GM23338 (cell line): ENCODE measurements at regions not wholly inside any gene's neighbourhood (a gene's known extent, or its start where the extent isn't known, plus 50 kb on each side); places are given as distances from the start of the nearest gene placed in this dataset.

Experiments used
- ATAC-seq: fragments of 200-7000 bp; cut with Tn5 transposase; 3 replicates; pipeline ENCODE4 v1.9.1; 2020
- DNase-seq: peaks from one replicate; pipeline ENCODE4 v3.0.0-alpha.2; 2015; ENCODE audit warnings: low spot score
- H2AFZ ChIP-seq: fragments of 200-600 bp; sonication (generic); 2 replicates; pipeline ENCODE4 v1.8.0; 2016; ENCODE audit warnings: antibody characterized with exemption, mild to moderate bottlenecking, moderate library complexity
- H3F3A ChIP-seq: fragments of 200-600 bp; sonication (generic); replicated peaks from 2 replicates; pipeline ENCODE4 v1.8.0; 2017; ENCODE audit warnings: antibody characterized with exemption, mixed run types, low read depth
- H3K27ac ChIP-seq: fragments of 200-600 bp; sonication (generic); 2 replicates; pipeline ENCODE4 v1.6.1; 2016; ENCODE audit warnings: low read depth
- H3K27me3 ChIP-seq: fragments of 200-600 bp; sonication (generic); 2 replicates; pipeline ENCODE4 v1.8.0; 2016; ENCODE audit warnings: mild to moderate bottlenecking, mixed run types, moderate library complexity; ENCODE audit not compliant: insufficient read depth
- H3K36me3 ChIP-seq: fragments of 200-600 bp; sonication (generic); 2 replicates; pipeline ENCODE4 v1.8.0; 2016; ENCODE audit warnings: mild to moderate bottlenecking; ENCODE audit not compliant: insufficient read depth
- H3K4me1 ChIP-seq: fragments of 200-600 bp; sonication (generic); 2 replicates; pipeline ENCODE4 v1.8.0; 2016; ENCODE audit warnings: mild to moderate bottlenecking, moderate library complexity; ENCODE audit not compliant: insufficient read depth
- H3K4me2 ChIP-seq: fragments of 200-600 bp; sonication (generic); 2 replicates; pipeline ENCODE4 v1.7.1; 2017; ENCODE audit warnings: mixed run types
- H3K4me3 ChIP-seq: fragments of 200-600 bp; sonication (generic); 2 replicates; pipeline ENCODE4 v1.6.1; 2016; ENCODE audit warnings: mixed run types
- H3K79me2 ChIP-seq: fragments of 200-600 bp; sonication (generic); replicated peaks from 2 replicates; pipeline ENCODE4 v1.8.0; 2017; ENCODE audit warnings: mild to moderate bottlenecking; ENCODE audit not compliant: insufficient read depth
- H3K9me2 ChIP-seq: fragments of 200-600 bp; sonication (generic); 2 replicates; pipeline ENCODE4 v1.8.0; 2017; ENCODE audit not compliant: insufficient read depth
- H4K20me1 ChIP-seq: fragments of 200-600 bp; sonication (generic); replicated peaks from 2 replicates; pipeline ENCODE4 v1.8.0; 2017; ENCODE audit warnings: mild to moderate bottlenecking; ENCODE audit not compliant: insufficient read depth
- H3K27ac Mint-ChIP-seq: 2 replicates; pipeline ENCODE4 v1.8.0; 2020; ENCODE audit warnings: inconsistent platforms, mild to moderate bottlenecking, moderate library complexity, mixed read lengths
- H3K27me3 Mint-ChIP-seq: 3 replicates; pipeline ENCODE4 v1.8.0; 2022; ENCODE audit warnings: low read depth, mild to moderate bottlenecking, moderate library complexity, mixed read lengths, inconsistent platforms; ENCODE audit not compliant: insufficient read depth, poor library complexity
- H3K36me3 Mint-ChIP-seq: 3 replicates; pipeline ENCODE4 v1.8.0; 2021; ENCODE audit warnings: low read depth, mild to moderate bottlenecking, inconsistent platforms, moderate library complexity, mixed read lengths
- H3K4me1 Mint-ChIP-seq: 3 replicates; pipeline ENCODE4 v1.8.0; 2020; ENCODE audit warnings: mild to moderate bottlenecking, inconsistent platforms, mixed read lengths
- H3K4me3 Mint-ChIP-seq: 3 replicates; pipeline ENCODE4 v1.8.0; 2021; ENCODE audit warnings: moderate library complexity, mild to moderate bottlenecking, inconsistent platforms, mixed read lengths
- H3K9me3 Mint-ChIP-seq: 3 replicates; pipeline ENCODE4 v1.8.0; 2020; ENCODE audit warnings: moderate library complexity, mild to moderate bottlenecking, inconsistent platforms, mixed read lengths
- CREB1 ChIP-seq: fragments of 250-450 bp; sonication (Bioruptor Pico); IDR thresholded peaks from 2 replicates; pipeline ENCODE4 v1.5.0; 2020; ENCODE audit warnings: low read depth, mild to moderate bottlenecking, moderate library complexity
- ETS1 ChIP-seq: IDR thresholded peaks from 2 replicates; pipeline ENCODE4 v1.6.1; 2016; ENCODE audit warnings: antibody characterized with exemption
- EZH2 ChIP-seq: fragments of 200-600 bp; sonication (generic); IDR thresholded peaks from one replicate; pipeline ENCODE4 v1.8.0; 2017; ENCODE audit warnings: antibody characterized with exemption, mild to moderate bottlenecking, low read depth; ENCODE audit not compliant: unreplicated experiment
- EZH2phosphoT487 ChIP-seq: fragments of 200-600 bp; sonication (generic); IDR thresholded peaks from one replicate; pipeline ENCODE4 v1.8.1; 2018; ENCODE audit warnings: antibody characterized with exemption; ENCODE audit not compliant: unreplicated experiment
- JUNB ChIP-seq: IDR thresholded peaks from one replicate; pipeline ENCODE4 v1.6.1; 2016; ENCODE audit warnings: antibody characterized with exemption; ENCODE audit not compliant: unreplicated experiment
- NANOG ChIP-seq: IDR thresholded peaks from 2 replicates; pipeline ENCODE4 v1.6.1; 2016; ENCODE audit warnings: antibody characterized with exemption, borderline replicate concordance
- POLR2AphosphoS5 ChIP-seq: IDR thresholded peaks from 2 replicates; pipeline ENCODE4 v1.6.1; 2016; ENCODE audit warnings: antibody characterized with exemption, low read depth
- STAT1 ChIP-seq: IDR thresholded peaks from one replicate; pipeline ENCODE4 v1.6.1; 2016; ENCODE audit warnings: antibody characterized with exemption; ENCODE audit not compliant: unreplicated experiment
- ZNF114 ChIP-seq: fragments of 250-450 bp; sonication (Bioruptor Pico); IDR thresholded peaks from 2 replicates; pipeline ENCODE4 v1.5.0; 2020; ENCODE audit warnings: mild to moderate bottlenecking, moderate library complexity
- ZNF331 ChIP-seq: fragments of 250-450 bp; sonication (Bioruptor Pico); IDR thresholded peaks from 2 replicates; pipeline ENCODE4 v1.5.0; 2020; ENCODE audit warnings: low read depth, mild to moderate bottlenecking, moderate library complexity
- TF ChIP-seq, protein P1 (sequence below), 2 experiments: fragments of 200-600 bp in 1 of 2; sonication (generic) in 1 of 2; conservative IDR thresholded peaks; 2 replicates each; pipeline versions ENCODE4 v1.5.1 to v1.6.1; 2016 to 2017; ENCODE audit warnings: antibody characterized with exemption in 2 of 2, low read depth in 2 of 2, mild to moderate bottlenecking in 2 of 2, moderate library complexity in 1 of 2
- TF ChIP-seq, protein P2 (sequence below): fragments of 250-450 bp; sonication (Bioruptor Pico); IDR thresholded peaks from 2 replicates; pipeline ENCODE4 v1.5.0; 2020; ENCODE audit warnings: mild to moderate bottlenecking, moderate library complexity
- TF ChIP-seq, protein P3 (sequence below): IDR thresholded peaks from one replicate; pipeline ENCODE4 v1.6.1; 2018; ENCODE audit warnings: antibody characterized with exemption; ENCODE audit not compliant: unreplicated experiment

GRCh38 chr20:12653642-12654041 lies 355.1 kb upstream of the SPTLC3 start:
- no peak overlapping the region for H3K27ac ChIP-seq
- H3F3A ChIP-seq: no peaks in the 10 kb centered on the region
- Mint-ChIP-seq H3K9me3 (no peaks in the 10 kb centered on the region; the same call in 2 of the 3 replicates), H3K27ac (no peak overlapping the region), H3K36me3 (no peaks in the 10 kb centered on the region; the same call in 2 of the 3 replicates), H3K27me3 (no peaks in the 10 kb centered on the region), H3K4me1 (peaks cover 11% of the 10 kb centered on the region), H3K4me3 (no peak overlapping the region)
- ATAC-seq (no peak), DNase-seq (no peak)
- peaks cover 7% of the 10 kb centered on the region; the same call in 1 of the 2 replicates for H3K9me2 ChIP-seq
- H3K4me1 ChIP-seq: peaks cover 9% of the 10 kb centered on the region
- no peaks in the 10 kb centered on the region for H3K36me3 ChIP-seq
- H4K20me1 ChIP-seq: no peaks in the 10 kb centered on the region
- H2AFZ ChIP-seq: no peak overlapping the region
- no peaks in the 10 kb centered on the region for H3K27me3 ChIP-seq
- H3K4me2 ChIP-seq: no peak overlapping the region
- no peak for TF ChIP-seq EZH2
- TF ChIP-seq POLR2AphosphoS5: no peak
- TF ChIP-seq NANOG: no peak
- TF ChIP-seq JUNB: no peak
- TF ChIP-seq CREB1 (CRISPR knock-in tag): no peak
- no peak for TF ChIP-seq STAT1
- TF ChIP-seq ZNF114 (CRISPR knock-in tag): no peak
- TF ChIP-seq, protein P1, sequence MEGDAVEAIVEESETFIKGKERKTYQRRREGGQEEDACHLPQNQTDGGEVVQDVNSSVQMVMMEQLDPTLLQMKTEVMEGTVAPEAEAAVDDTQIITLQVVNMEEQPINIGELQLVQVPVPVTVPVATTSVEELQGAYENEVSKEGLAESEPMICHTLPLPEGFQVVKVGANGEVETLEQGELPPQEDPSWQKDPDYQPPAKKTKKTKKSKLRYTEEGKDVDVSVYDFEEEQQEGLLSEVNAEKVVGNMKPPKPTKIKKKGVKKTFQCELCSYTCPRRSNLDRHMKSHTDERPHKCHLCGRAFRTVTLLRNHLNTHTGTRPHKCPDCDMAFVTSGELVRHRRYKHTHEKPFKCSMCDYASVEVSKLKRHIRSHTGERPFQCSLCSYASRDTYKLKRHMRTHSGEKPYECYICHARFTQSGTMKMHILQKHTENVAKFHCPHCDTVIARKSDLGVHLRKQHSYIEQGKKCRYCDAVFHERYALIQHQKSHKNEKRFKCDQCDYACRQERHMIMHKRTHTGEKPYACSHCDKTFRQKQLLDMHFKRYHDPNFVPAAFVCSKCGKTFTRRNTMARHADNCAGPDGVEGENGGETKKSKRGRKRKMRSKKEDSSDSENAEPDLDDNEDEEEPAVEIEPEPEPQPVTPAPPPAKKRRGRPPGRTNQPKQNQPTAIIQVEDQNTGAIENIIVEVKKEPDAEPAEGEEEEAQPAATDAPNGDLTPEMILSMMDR (conservative IDR thresholded peaks at IDR 0.05; ENCODE audit: low read depth in 2 of 2): no peak
- TF ChIP-seq EZH2phosphoT487: no peak
- no peak for TF ChIP-seq ZNF331 (CRISPR knock-in tag)
- TF ChIP-seq, protein P2, sequence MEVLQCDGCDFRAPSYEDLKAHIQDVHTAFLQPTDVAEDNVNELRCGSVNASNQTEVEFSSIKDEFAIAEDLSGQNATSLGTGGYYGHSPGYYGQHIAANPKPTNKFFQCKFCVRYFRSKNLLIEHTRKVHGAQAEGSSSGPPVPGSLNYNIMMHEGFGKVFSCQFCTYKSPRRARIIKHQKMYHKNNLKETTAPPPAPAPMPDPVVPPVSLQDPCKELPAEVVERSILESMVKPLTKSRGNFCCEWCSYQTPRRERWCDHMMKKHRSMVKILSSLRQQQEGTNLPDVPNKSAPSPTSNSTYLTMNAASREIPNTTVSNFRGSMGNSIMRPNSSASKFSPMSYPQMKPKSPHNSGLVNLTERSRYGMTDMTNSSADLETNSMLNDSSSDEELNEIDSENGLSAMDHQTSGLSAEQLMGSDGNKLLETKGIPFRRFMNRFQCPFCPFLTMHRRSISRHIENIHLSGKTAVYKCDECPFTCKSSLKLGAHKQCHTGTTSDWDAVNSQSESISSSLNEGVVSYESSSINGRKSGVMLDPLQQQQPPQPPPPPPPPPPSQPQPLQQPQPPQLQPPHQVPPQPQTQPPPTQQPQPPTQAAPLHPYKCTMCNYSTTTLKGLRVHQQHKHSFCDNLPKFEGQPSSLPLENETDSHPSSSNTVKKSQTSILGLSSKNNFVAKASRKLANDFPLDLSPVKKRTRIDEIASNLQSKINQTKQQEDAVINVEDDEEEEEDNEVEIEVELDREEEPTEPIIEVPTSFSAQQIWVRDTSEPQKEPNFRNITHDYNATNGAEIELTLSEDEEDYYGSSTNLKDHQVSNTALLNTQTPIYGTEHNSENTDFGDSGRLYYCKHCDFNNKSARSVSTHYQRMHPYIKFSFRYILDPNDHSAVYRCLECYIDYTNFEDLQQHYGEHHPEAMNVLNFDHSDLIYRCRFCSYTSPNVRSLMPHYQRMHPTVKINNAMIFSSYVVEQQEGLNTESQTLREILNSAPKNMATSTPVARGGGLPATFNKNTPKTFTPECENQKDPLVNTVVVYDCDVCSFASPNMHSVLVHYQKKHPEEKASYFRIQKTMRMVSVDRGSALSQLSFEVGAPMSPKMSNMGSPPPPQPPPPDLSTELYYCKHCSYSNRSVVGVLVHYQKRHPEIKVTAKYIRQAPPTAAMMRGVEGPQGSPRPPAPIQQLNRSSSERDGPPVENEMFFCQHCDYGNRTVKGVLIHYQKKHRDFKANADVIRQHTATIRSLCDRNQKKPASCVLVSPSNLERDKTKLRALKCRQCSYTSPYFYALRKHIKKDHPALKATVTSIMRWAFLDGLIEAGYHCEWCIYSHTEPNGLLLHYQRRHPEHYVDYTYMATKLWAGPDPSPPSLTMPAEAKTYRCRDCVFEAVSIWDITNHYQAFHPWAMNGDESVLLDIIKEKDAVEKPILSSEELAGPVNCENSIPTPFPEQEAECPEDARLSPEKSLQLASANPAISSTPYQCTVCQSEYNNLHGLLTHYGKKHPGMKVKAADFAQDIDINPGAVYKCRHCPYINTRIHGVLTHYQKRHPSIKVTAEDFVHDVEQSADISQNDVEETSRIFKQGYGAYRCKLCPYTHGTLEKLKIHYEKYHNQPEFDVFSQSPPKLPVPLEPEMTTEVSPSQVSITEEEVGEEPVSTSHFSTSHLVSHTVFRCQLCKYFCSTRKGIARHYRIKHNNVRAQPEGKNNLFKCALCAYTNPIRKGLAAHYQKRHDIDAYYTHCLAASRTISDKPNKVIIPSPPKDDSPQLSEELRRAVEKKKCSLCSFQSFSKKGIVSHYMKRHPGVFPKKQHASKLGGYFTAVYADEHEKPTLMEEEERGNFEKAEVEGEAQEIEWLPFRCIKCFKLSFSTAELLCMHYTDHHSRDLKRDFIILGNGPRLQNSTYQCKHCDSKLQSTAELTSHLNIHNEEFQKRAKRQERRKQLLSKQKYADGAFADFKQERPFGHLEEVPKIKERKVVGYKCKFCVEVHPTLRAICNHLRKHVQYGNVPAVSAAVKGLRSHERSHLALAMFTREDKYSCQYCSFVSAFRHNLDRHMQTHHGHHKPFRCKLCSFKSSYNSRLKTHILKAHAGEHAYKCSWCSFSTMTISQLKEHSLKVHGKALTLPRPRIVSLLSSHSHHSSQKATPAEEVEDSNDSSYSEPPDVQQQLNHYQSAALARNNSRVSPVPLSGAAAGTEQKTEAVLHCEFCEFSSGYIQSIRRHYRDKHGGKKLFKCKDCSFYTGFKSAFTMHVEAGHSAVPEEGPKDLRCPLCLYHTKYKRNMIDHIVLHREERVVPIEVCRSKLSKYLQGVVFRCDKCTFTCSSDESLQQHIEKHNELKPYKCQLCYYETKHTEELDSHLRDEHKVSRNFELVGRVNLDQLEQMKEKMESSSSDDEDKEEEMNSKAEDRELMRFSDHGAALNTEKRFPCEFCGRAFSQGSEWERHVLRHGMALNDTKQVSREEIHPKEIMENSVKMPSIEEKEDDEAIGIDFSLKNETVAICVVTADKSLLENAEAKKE (CRISPR knock-in tag): no peak
- TF ChIP-seq, protein P3, sequence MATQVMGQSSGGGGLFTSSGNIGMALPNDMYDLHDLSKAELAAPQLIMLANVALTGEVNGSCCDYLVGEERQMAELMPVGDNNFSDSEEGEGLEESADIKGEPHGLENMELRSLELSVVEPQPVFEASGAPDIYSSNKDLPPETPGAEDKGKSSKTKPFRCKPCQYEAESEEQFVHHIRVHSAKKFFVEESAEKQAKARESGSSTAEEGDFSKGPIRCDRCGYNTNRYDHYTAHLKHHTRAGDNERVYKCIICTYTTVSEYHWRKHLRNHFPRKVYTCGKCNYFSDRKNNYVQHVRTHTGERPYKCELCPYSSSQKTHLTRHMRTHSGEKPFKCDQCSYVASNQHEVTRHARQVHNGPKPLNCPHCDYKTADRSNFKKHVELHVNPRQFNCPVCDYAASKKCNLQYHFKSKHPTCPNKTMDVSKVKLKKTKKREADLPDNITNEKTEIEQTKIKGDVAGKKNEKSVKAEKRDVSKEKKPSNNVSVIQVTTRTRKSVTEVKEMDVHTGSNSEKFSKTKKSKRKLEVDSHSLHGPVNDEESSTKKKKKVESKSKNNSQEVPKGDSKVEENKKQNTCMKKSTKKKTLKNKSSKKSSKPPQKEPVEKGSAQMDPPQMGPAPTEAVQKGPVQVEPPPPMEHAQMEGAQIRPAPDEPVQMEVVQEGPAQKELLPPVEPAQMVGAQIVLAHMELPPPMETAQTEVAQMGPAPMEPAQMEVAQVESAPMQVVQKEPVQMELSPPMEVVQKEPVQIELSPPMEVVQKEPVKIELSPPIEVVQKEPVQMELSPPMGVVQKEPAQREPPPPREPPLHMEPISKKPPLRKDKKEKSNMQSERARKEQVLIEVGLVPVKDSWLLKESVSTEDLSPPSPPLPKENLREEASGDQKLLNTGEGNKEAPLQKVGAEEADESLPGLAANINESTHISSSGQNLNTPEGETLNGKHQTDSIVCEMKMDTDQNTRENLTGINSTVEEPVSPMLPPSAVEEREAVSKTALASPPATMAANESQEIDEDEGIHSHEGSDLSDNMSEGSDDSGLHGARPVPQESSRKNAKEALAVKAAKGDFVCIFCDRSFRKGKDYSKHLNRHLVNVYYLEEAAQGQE: no peak
- no peak for TF ChIP-seq ETS1
- H3K4me3 ChIP-seq: no peak overlapping the region
- H3K79me2 ChIP-seq: no peaks in the 10 kb centered on the region
